GM12878 (cell line): ENCODE measurements at regions not wholly inside any gene's neighbourhood (a gene's known extent, or its start where the extent isn't known, plus 50 kb on each side); places are given as distances from the start of the nearest gene placed in this dataset.

Source experiments
- ATAC-seq: fragments of 200-7000 bp; cut with Tn5 transposase; 3 replicates; pipeline ENCODE4 v1.9.1; 2020; ENCODE audit warnings: mild to moderate bottlenecking, moderate library complexity
- BruUV-seq: library from RNA; stranded (reverse); fragments of 400-500 nt; replicated peaks from 2 replicates; lab custom pipeline; 2021; lab: Mats Ljungman, UMichigan
- CTCF ChIA-PET: fragments of 300-600 bp; sonication (Branson Sonifier 250); formaldehyde crosslinking; extraction: SDS; loops from one replicate; lab custom pipeline; 2021; ENCODE audit warnings: inconsistent platforms; lab: Yijun Ruan, JAX
- POLR2A ChIA-PET: fragments of 350-600 bp; formaldehyde crosslinking; extraction: SDS; loops from one replicate; lab custom pipeline; 2021; ENCODE audit warnings: inconsistent platforms; lab: Charles Lee
- RAD21 ChIA-PET: fragments of 300-600 bp; sonication (Branson Sonifier 250); formaldehyde crosslinking; loops from one replicate; lab custom pipeline; 2023; ENCODE audit warnings: antibody characterized with exemption; ENCODE audit not compliant: unreplicated experiment; lab: Charles Lee
- SMC1A ChIA-PET: fragments of 300-600 bp; sonication (Branson Sonifier 250); formaldehyde crosslinking; loops from one replicate; lab custom pipeline; 2023; ENCODE audit not compliant: unreplicated experiment, uncharacterized antibody; lab: Charles Lee
- DNase-seq: peaks from one replicate; pipeline ENCODE4 v3.0.0-alpha.2; 2011; ENCODE audit warnings: low read depth, low spot score
- FAIRE-seq: peaks from 3 replicates; lab custom pipeline; 2011; peaks lifted over from hg19 to GRCh38; lab: Jason Lieb, UNC
- H2AFZ ChIP-seq: 2 replicates; pipeline ENCODE4 v1.6.0; 2011; ENCODE audit warnings: low read depth, low read length, control low read depth; ENCODE audit not compliant: control insufficient read depth
- H3K27ac ChIP-seq: 2 replicates; pipeline ENCODE4 v1.5.1; 2011; ENCODE audit warnings: control low read depth; ENCODE audit not compliant: control insufficient read depth, insufficient read depth
- H3K27me3 ChIP-seq, 2 experiments: replicated peaks in 1 of 2; 2 replicates each; pipeline versions ENCODE4 v1.6.0 to v1.6.1; 2011; ENCODE audit warnings: low read length in 1 of 2; ENCODE audit not compliant: control insufficient read depth in 2 of 2, insufficient read depth in 2 of 2
- H3K36me3 ChIP-seq, 2 experiments: 2 replicates each; pipeline ENCODE4 v1.5.1; 2011; ENCODE audit warnings: low read length in 1 of 2; ENCODE audit not compliant: control insufficient read depth in 2 of 2, insufficient read depth in 2 of 2
- H3K4me1 ChIP-seq: 2 replicates; pipeline ENCODE4 v1.6.1; 2011; ENCODE audit warnings: mild to moderate bottlenecking, low read length, moderate library complexity, mixed read lengths; ENCODE audit not compliant: control insufficient read depth, insufficient read depth
- H3K4me2 ChIP-seq: 2 replicates; pipeline ENCODE4 v1.6.0; 2011; ENCODE audit warnings: control low read depth; ENCODE audit not compliant: control insufficient read depth, insufficient read depth
- H3K4me3 ChIP-seq: fragments of 200-600 bp; sonication (generic); 2 replicates; pipeline ENCODE4 v1.5.1; 2016
- H3K79me2 ChIP-seq: 2 replicates; pipeline ENCODE4 v1.6.0; 2011; ENCODE audit warnings: low read length; ENCODE audit not compliant: control insufficient read depth, insufficient read depth
- H3K9ac ChIP-seq: 2 replicates; pipeline ENCODE4 v1.8.0; 2011; ENCODE audit warnings: low read length, control low read depth, mixed read lengths; ENCODE audit not compliant: control insufficient read depth, insufficient read depth
- H3K9me3 ChIP-seq: replicated peaks from 3 replicates; pipeline ENCODE4 v1.5.1; 2011; ENCODE audit warnings: mild to moderate bottlenecking, low read length; ENCODE audit not compliant: control insufficient read depth, insufficient read depth
- H4K20me1 ChIP-seq: 2 replicates; pipeline ENCODE4 v1.6.0; 2011; ENCODE audit not compliant: control insufficient read depth, insufficient read depth
- ATF7 ChIP-seq: fragments of 450-650 bp; IDR thresholded peaks from 2 replicates; pipeline ENCODE4 v1.6.1; 2016; ENCODE audit warnings: low read depth, mild to moderate bottlenecking
- CTCF ChIP-seq, 3 experiments: IDR thresholded peaks in 2 of 3; conservative IDR thresholded peaks in 1 of 3; 2 replicates each; pipeline ENCODE4 v1.5.1; 2011; ENCODE audit warnings: low read depth in 3 of 3, low read length in 3 of 3, mild to moderate bottlenecking in 3 of 3, control low read depth in 2 of 3, moderate library complexity in 2 of 3, inconsistent platforms in 1 of 3, mixed read lengths in 1 of 3; ENCODE audit not compliant: control insufficient read depth in 2 of 3, insufficient read depth in 1 of 3; ENCODE audit errors: extremely low read depth in 1 of 3
- KAT2A ChIP-seq: conservative IDR thresholded peaks from 2 replicates; pipeline ENCODE4 v1.6.1; 2011; ENCODE audit warnings: low read depth, low read length; ENCODE audit not compliant: control insufficient read depth
- MAX ChIP-seq: IDR thresholded peaks from 2 replicates; pipeline ENCODE4 v1.6.1; 2012; ENCODE audit warnings: low read depth, low read length, improper control_type of control experiment
- MLLT1 ChIP-seq: fragments of 450-650 bp; IDR thresholded peaks from 2 replicates; pipeline ENCODE4 v1.6.1; 2016; ENCODE audit warnings: mild to moderate bottlenecking
- MTA2 ChIP-seq: fragments of 450-650 bp; IDR thresholded peaks from 2 replicates; pipeline ENCODE4 v1.6.1; 2016; ENCODE audit warnings: low read depth, mild to moderate bottlenecking, moderate library complexity
- NR2C2 ChIP-seq: IDR thresholded peaks from 2 replicates; pipeline ENCODE4 v1.6.1; 2011; ENCODE audit warnings: borderline replicate concordance, low read depth; ENCODE audit not compliant: control insufficient read depth, insufficient read length
- POLR2AphosphoS5 ChIP-seq: IDR thresholded peaks from 2 replicates; pipeline ENCODE4 v1.6.1; 2011; ENCODE audit warnings: mild to moderate bottlenecking, low read length, inconsistent platforms
- RAD21 ChIP-seq: IDR thresholded peaks from 2 replicates; pipeline ENCODE4 v1.6.1; 2011; ENCODE audit warnings: mild to moderate bottlenecking, low read depth, low read length, moderate library complexity; ENCODE audit not compliant: insufficient read depth
- SMC3 ChIP-seq: IDR thresholded peaks from 2 replicates; pipeline ENCODE4 v1.6.1; 2011; ENCODE audit warnings: low read length, improper control_type of control experiment, borderline replicate concordance
- in situ Hi-C: fragments of 300-500 bp; cut with MboI; formaldehyde crosslinking; loops from 9 replicates; pipeline ENCODE4 v1.14.3; 2018; ENCODE audit warnings: mixed read lengths
- intact Hi-C: fragments of 100-400 bp; cut with micrococcal nuclease; formaldehyde crosslinking; loops from one replicate; pipeline ENCODE4 v1.14.2; 2022; ENCODE audit not compliant: unreplicated experiment

GRCh38 chr11:15826826-15827225 lies 529.5 kb downstream of the SOX6 start:
- intact Hi-C loops: loop anchor here (5.0 kb wide), 1 partner anchor 160 kb away; no protein-coding TSS in a partner anchor
- no peaks in the 10 kb centered on the region for H3K79me2 ChIP-seq
- no peak overlapping the region for H3K4me2 ChIP-seq
- ChIA-PET RAD21 (no interaction called here), POLR2A (no interaction called here), SMC1A (interaction anchor here (0.8 to 1.2 kb wide), 3 partner anchors 9 to 787 kb away, joined by 3 to 4 read pairs (median 4); no protein-coding TSS in a partner anchor), CTCF (interaction anchor here (0.8 to 1.9 kb wide), 7 partner anchors 12 to 787 kb away, joined by 3 to 11 read pairs (median 4); no protein-coding TSS in a partner anchor)
- H3K4me3 ChIP-seq: no peak overlapping the region
- DNase-seq (no peak), FAIRE-seq (no peak), ATAC-seq (peak; percentile 91)
- no peak overlapping the region for H3K9ac ChIP-seq
- no peaks in the 10 kb centered on the region for H3K9me3 ChIP-seq
- H3K4me1 ChIP-seq: no peaks in the 10 kb centered on the region
- no peaks in the 10 kb centered on the region for H3K27me3 ChIP-seq
- no TSS peak for BruUV-seq
- H3K27ac ChIP-seq: no peak overlapping the region
- in situ Hi-C loops: loop anchor here (25.0 kb wide), 1 partner anchor 785 kb away; no protein-coding TSS in a partner anchor
- H4K20me1 ChIP-seq: no peaks in the 10 kb centered on the region
- H3K36me3 ChIP-seq: no peaks in the 10 kb centered on the region
- TF ChIP-seq KAT2A (no peak), ATF7 (no peak), MLLT1 (no peak), MTA2 (no peak), POLR2AphosphoS5 (no peak), NR2C2 (no peak), RAD21 (peak; percentile 51; the same call in 1 of the 2 replicates), SMC3 (peak; percentile 46; the same call in 1 of the 2 replicates), CTCF (IDR thresholded peaks at IDR 0.05 in 2 of 3, conservative IDR thresholded peaks at IDR 0.05 in 1 of 3; ENCODE audit: control insufficient read depth in 2 of 3, extremely low read depth in 1 of 3, insufficient read depth in 1 of 3, low read depth in 3 of 3, low read length in 3 of 3) (peak; percentile 46 to 55 (median 53)), MAX (no peak)
- TF ChIP-seq, all 136 proteins: peak for 3
- H2AFZ ChIP-seq: no peak overlapping the region
